GM21381 (cell line): ENCODE measurements at regions not wholly inside any gene's neighbourhood (a gene's known extent, or its start where the extent isn't known, plus 50 kb on each side); places are given as distances from the start of the nearest gene placed in this dataset.
"Not testable (repeated sequence)": the region's sequence is repeated elsewhere in the genome, so short reads cannot be mapped to it uniquely, and the experiment has no call there.

Source experiments
- ATAC-seq: cut with Tn5 transposase; IDR thresholded peaks from one replicate; pipeline ENCODE4 v1.9.1; 2021; ENCODE audit warnings: mild to moderate bottlenecking, moderate library complexity; ENCODE audit not compliant: unreplicated experiment

DNA sequence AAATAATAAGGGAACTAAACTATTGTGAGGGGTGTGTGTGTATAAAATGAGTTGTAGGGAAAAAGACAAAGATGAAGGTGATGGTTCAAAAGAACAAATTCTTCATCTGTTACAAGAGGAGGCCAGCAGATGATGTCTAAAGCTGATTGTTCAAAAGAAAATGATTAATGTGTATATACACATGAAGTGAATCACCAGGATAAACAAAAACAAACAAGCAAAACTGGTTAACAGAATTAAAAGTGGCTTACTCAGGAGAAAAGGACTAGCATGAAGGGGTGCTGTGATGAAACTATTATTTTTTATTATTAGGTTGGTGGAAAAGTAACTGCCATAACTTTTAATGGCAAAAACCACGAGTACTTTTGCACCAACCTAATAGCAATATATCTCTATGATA lies 348.4 kb downstream of the BCL11B start:
- ATAC-seq: no peak

DNA sequence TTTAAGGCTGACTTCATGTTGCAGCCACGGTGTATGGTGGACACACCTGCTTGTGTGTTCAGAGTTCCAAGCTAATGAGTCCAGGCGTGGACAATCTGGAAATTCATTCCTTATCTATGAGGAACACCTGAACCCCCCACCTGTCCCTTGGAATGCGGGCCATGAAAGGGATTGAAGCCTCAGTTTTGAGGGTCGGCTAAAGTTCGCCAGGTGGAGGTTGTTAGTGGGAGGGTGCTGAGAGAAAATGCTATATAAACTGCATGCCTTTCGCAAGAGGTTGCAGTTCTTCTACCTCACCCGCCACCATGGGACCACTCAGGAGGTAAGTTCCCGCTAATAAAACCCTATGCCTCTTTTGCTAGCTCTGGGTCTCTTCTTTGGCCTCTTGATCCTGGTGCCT lies 348.0 kb downstream of the BCL11B start:
- ATAC-seq: no peak

DNA sequence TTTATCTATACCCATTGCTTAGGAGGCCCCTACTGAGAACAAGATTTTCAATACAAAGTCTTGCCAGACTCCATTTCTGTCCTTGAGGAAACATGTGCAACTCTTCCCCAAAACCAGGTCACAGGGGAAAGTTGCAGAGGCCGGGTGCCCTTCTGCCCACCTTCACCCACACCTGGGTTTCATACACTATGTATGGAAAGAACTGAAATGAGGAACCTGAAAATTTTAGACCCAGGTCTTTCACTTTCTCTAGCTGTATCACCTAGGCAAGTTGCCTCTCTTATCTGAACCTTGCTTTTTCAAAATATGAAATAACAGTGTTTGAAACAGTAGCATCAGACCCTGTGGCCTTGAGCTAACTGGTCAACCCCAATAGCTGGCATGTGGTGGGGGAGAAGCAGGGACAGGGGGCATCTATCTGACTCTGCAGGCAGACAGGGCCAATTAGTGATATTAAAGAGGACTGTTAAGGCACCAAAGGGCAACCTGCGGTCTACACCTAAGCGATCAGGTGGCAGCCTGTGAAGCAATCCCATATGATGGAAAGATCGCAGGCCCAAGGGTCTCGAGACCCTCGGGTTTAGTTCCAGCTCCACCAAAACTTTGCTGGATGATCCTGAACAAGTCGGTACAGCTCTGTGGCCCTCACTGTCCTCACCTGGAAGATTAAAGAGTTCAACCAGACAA lies 346.5 kb downstream of the BCL11B start:
- ATAC-seq: no peak

DNA sequence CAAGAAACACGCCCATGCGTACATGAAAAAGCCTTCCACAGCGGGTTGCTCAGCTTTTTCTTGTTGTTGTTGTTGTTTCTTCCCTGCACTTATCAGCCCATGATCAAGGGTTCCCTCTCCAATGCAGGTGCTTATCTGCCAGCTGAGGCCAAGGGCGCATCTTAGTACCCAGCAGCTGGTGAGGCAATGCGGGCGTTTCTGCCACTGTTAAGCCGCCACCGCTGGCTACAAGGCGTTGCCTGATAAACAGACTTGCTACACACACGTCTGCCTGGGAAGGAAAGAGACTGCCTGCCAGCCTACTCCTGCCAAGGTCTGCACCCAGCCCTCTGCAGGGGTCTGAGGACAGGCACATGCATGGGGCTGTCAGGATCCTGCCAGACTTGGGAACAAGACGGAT lies 345.9 kb downstream of the BCL11B start:
- no peak for ATAC-seq

DNA sequence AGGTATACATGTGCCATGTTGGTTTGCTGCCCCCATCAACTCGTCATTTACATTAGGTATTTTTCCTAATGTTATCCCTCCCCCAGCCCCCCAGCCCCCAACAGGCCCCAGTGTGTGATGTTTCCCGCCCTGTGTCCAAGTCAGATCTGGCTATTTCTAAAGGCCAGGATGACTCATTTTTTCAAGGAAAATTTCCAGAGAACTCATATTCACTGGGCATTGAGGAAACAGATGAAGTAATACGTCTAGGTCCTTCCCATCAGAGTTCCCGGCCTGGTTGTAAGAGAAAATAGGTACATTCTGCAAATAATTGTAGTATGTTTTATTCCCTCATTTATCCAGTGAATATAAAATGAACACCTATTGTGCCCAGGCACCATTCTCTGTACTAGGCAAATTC lies 345.2 kb downstream of the BCL11B start:
- ATAC-seq: no peak

DNA sequence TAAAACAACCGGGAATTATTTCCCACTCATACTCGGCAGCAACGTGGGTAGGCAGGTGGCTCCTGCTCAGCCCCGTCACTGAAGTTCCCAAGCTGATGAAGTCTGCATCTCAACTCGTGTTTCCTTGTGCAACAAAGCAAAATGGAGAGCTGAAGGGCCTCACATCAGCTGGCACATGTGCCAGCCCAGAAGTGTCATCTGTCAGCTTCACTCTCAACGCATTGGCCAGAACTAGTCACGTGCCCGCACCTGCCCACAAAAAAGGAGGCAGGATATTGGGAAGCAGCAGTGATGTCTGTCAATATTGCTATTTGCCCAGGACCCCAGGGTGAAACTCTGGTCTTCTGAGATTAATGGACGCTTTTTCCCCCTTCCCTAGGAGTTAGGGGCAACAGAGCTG lies 344.0 kb downstream of the BCL11B start:
- ATAC-seq: no peak

DNA sequence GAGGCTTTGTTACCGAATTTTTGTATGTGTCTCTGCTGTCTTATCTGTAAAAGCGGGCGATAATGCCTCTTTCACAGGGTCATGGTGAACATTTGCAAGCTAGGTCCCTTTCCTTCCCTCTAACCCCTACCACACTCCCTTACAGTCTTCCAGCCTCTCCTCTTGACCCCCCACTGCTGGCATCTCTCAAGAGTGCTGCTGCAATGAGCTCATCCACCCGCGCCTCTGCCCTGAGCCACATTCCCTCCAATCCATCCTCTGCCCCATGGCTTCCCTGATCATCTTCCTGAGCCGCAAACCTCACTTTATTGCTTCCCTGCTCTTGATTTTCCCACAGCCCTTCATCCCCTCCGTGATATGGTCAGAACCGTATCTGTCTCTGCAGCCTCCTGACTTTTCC lies 343.6 kb downstream of the BCL11B start:
- no peak for ATAC-seq

DNA sequence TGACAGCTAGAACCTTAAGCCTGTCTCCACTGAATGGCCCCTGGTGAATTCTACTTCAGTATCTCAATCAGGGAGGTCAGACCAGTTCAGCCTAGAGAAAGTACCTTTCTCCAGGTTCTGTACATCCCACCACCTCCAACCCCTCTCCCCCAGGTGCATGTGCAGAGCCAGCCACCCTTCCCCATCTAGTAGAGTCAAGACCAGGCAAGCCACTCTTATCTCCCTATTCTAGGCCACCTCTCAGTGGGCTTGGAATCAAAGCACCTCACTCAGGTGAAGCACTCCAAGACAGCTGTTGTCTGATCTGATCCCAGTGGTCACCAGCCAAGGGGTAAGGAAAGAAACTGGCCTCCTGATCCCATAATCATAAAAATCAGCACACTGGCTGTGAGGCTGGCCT lies 340.9 kb downstream of the BCL11B start:
- no peak for ATAC-seq

DNA sequence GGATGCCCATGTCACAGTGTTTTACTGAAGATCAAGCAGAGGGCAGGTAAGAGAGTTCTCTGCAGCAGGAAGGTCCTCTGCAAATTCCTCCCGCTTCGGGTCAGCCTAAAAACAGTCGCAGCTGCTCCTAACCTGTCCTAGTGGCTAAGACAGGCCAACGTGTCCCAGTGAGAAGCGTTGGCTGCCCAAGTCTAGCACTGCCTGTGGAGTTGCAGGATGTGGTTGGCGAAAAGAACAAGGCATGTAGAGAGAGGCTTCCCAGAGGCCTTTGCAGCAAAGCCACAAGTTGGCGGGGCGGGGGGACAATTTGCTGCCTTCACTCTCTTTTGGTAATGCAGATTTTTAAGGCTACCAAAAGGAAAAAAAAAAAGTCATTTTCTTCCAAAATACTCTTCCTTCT lies 340.1 kb downstream of the BCL11B start:
- no peak for ATAC-seq

DNA sequence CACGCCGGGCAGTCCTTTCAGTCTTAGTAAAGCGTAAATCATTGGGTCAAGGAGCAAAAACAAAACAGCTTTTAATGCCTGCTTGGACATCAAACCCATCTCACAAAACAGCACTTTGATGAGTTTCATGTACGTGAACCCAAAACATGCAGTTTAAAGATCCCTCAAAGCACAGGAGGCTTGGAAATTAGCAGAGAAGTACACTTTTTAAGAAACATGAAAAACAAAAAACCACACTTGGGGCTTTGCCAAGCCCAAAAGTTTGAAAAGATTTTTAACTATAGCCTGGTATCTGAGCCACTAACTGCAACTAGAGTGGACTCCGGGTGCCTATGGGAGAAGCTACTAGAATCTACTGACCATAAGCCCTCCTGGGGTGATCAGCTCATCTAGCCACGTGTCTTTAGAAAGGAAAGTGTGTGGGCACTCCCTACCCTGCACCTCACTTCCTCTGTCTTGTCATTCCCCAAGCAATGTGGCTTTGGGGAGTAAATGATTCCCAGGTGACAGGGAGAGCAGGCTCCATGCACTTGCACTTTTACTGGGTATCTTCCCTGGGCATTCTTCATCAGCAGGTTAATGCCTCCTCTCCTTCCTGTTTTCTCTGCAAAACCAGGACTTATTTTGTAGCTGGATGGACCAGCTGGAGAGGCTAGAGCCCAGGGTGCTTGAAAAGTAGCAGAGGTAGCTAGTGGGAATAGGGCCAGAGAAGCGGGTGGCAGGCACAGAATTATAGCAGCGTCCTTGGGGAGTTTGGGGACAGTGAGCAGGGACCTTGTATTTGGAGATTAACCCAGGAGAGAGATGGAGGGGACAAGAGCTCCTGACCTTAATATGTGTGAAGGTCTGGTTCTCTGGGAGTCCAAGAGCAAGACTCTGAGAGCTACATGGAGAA lies 339.3 kb downstream of the BCL11B start:
- ATAC-seq: no peak

DNA sequence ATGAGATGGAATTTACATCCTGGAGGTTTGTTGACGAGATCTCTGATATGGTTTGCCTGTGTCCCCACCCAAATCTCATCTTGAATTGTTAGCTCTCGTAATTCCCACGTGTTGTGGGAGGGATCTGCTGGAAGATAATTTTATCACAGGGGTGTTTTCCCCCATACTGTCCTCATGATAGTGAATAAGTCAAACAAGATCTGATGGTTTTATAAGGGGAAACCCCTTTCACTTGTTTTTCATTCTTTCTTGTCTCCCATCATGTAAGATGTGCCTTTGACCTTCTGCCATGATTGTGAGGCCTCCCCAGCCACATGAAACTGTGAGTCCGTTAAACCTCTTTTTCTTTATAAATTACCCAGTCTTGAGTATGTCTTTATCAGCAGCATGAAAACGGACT lies 337.4 kb downstream of the BCL11B start:
- not testable (repeated sequence) for ATAC-seq

DNA sequence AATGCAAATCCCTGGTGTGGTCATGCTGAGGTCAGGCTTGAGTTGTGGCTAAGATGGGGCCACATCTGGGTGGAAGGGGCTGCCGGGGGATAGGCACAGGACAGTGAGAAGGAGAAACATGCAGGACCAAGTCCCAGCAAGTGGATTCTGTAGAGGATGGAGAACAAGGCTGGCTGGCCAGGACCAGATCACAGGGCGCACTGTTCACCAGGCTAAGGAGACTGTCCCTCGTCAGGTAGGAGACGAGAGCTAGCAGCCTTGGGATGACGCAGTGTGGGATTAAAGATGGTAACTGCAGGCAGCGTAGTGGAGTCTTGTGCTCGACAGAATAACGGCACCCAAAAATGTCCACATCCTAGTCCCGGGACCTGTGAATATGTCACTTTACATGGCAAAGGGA lies 336.1 kb downstream of the BCL11B start:
- ATAC-seq: no peak

DNA sequence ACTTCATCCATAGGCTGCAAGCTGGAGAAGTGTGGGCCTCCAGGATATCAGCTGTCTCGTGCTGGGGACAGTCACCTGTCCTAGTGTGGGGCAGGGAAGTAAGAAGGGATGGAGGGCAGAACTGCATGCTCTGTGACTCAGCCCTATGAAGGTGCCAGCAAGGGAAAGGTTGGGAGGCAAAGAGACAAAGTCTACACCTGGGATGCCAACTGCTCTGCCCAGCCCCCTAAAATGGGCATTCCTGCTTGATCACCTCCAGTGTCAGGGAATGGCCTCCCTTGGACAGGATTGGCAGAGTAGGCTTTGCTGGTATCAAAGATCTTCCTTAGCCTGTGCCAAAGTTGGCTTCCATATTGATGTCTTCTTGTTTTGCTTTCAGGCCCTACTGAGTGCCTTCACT lies 335.0 kb downstream of the BCL11B start:
- ATAC-seq: no peak

DNA sequence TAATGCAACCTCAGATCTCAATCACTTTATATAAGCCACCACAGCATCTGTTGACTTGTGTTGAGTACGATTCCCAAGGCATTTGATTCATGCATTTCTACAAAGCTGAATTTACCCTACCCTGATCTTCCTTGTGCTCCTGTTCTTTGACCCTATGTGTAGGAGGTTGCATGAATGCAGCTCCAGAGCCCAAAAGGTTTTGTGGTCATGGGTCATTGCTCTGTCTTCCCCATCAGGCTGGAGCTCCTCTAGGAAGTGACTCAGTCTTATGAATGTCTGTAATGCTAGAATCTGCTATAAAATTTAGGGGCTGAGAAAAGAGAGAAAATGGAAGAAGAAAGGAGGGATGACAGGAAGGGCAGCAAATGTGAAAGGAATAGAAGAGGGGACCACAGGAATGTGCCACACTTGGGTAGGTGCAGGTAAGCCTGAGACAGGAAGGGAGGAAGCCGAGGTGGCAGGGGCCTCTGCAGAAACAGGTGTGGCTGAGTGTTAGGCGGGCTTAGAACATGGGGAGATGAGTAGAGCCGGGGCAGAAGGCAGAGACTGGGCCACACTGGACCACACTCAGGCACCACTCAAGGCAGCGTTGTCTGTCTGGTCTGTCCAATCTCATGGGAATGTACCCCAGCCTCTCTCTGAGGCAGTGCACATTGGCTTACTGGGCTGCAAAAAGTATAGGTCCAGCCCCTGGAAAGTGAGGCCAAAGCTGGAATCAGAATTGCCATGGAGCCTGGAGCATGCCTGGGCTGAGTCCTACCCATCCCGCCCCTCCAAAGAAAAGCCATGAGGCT lies 334.1 kb downstream of the BCL11B start:
- no peak for ATAC-seq

DNA sequence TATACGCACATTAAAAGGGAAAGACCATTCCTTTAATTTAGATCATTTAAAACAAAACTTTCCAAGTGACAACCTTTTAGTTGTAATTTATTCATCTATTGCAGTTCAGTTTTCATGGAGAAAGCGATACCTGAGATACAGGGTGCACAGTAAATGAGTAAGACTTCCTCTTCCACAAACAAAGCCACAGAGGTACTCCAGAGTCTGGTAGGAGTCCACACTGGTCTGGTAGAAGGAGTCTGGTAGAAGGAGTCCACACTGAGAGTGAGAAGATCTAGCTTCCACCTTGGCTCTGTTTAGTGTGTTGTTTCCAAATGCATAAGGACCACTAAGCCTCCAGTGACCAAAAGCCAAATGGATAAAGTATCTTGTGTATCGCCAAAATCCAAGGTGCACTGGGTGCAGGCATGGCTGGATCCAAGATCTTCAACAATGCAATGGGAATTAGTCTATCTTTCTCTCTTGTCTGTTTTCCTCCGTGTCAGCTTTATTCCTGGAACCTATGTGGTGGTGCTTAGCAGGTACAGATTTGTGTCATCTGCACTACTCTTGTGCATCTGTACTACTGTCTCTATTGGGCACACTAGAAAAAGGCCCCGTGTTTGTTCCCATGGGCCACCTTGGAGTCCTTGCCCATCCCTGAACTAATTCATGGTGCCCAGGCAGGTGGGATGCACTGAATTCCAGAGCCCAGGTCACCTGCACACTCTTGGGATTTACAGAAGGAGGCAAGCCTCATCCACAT lies 331.1 kb downstream of the BCL11B start:
- ATAC-seq: no peak

DNA sequence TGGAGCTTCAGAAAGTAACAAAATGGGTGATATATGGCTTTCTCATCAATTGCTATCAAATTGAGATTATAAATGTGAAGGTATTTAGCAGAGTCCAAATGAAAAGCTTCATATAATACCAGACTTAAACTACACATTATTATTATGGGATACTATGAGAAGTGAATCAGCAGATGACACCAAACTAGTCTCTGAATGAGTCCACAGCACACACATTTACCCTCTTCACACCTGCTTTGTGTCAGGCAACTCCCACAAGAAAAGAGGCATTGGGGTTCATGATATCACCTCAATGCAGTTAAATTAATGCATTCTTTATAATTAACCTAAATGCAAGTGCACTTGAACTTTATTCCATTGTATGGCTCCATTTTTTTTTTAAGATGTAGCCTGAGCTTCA lies 330.5 kb downstream of the BCL11B start:
- ATAC-seq: no peak

DNA sequence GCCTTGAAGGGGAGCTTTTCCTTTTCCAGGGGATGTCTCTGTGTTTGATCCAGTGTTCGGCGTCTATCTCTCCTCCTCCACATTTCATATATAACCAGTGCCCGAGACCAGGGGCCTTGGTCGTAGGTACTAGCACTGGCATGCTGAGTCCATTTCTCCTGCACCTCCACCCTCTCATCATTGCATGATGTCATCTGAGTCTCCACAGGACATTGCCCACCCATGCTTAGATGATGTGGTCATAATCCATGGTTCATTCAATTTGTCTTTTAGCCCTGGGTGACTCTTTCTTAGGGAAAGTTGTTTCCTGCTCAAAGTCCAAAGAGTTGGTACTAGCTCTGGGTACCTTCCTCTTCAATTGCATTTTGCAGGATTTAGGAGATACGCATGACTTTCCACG lies 328.1 kb downstream of the BCL11B start:
- no peak for ATAC-seq

DNA sequence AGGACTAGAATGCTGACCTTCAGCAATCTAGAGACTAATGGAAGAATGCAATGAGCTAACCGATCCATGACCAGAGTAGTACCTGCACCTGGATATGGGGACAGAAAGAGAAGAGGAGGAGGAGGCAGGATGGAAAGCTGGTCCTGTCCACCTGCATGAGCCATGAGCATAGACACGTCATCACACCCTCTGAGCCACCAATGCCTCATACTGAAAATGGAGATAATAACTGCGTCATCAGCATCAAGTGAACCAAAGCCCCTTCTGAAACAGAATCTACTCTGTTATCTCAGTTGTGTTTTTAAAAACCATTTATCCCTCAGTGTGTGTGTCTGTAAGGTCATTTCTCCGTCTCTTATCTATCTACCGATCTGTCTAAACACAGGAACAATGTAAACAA lies 327.0 kb downstream of the BCL11B start:
- ATAC-seq: no peak

DNA sequence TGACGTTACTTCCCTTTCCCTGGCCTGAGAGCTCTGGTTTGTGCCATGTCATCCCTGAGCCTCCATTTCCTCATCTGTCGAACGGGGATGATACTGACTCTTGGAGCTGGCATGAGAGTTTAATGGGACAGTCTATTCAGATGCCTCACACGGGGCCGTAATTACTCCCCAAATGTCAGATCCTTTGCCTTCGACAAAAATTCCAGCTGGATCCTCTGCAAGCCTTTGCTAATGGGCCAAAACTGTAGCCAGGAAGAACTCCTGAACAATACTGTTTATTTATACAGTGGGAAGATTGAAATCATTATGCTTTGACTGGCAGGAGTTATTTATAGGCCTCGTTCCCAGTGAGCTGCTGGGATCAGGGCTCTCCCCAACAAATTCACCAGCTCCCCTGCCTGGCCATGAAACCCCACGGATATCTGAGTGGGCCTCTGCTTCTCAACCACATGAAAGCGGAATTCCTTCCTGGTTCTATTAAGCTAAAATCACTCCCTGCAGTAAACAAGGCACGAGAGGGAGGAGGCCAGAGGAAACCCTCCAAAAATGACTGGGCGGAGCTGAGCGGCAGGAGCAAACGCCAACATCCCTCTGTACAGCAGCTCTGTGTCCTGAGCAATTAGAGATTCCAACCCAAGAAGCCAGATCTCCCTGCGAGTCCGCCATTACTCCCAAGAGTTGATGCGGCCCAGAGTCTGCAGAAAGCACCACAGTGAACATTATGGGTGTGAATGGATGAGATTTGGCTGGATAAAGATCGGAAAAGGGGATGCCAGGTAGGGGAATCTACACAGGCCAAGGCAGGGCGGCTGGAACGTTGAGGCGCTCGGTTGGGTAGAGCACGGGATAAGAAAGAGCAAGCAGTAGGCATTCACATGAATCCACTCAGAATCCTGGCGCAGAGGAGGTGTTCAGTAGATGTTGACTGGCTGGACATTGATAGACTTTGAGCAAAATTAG lies 326.1 kb downstream of the BCL11B start:
- no peak for ATAC-seq

DNA sequence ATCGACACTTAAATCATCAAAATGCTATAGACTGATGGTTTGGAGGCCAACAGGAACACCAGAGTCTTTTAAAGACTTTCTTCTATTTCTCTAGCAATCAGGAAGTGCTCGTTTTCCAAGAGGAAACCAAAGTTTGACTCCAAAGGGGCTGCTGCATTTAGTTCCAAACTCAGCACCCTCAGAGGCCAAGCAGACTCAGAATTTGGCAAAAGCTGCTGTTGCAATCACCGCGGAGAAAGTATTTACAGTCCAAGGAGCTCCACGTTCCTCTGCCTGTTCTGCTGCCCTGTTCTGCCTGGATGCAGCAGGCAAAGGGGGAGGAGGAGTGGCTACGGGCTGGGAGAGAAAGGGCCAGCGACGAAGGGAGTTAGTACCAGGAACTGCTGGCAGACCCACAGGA lies 325.1 kb downstream of the BCL11B start:
- no peak for ATAC-seq
